Endothelial cell of umbilical vein (primary cell): ENCODE measurements at regions not wholly inside any gene's neighbourhood (a gene's known extent, or its start where the extent isn't known, plus 50 kb on each side); places are given as distances from the start of the nearest gene placed in this dataset.

Source experiments
- BruUV-seq: library from RNA; stranded (reverse); fragments of 400-500 nt; replicated peaks from 2 replicates; lab custom pipeline; 2021; lab: Mats Ljungman, UMichigan
- CTCF ChIA-PET: fragments of 300-600, 350-600 bp; sonication (Branson Sonifier 250); formaldehyde crosslinking; loops from one replicate; lab custom pipeline; 2021; ENCODE audit warnings: antibody characterized with exemption, inconsistent platforms; lab: Charles Lee
- POLR2A ChIA-PET: fragments of 300-600, 350-600 bp; sonication (Branson Sonifier 250); formaldehyde crosslinking; loops from one replicate; lab custom pipeline; 2021; ENCODE audit warnings: antibody characterized with exemption, inconsistent platforms; lab: Charles Lee
- DNase-seq: peaks from one replicate; pipeline ENCODE4 v3.0.0-alpha.2; 2011; ENCODE audit warnings: low read depth, low spot score
- FAIRE-seq: peaks from 2 replicates; lab custom pipeline; 2011; peaks lifted over from hg19 to GRCh38; lab: Jason Lieb, UNC
- H2AFZ ChIP-seq: 2 replicates; pipeline ENCODE4 v1.6.0; 2012; ENCODE audit warnings: low read depth, low read length, control low read depth, inconsistent platforms
- H3K27ac ChIP-seq: 2 replicates; pipeline ENCODE4 v1.5.1; 2011; ENCODE audit warnings: low read depth, mild to moderate bottlenecking, control low read depth, low read length, moderate library complexity; ENCODE audit not compliant: insufficient read depth
- H3K27me3 ChIP-seq, 2 experiments: 2 replicates each; pipeline versions ENCODE4 v1.6.0 to v1.6.1; 2011; ENCODE audit warnings: low read length in 2 of 2, mixed read lengths in 1 of 2; ENCODE audit not compliant: control insufficient read depth in 2 of 2, insufficient read depth in 2 of 2
- H3K36me3 ChIP-seq, 2 experiments: 2 replicates in 1 of 2; 3 replicates in 1 of 2; pipeline ENCODE4 v1.5.1; 2011; ENCODE audit warnings: low read length in 2 of 2, mild to moderate bottlenecking in 1 of 2, moderate library complexity in 1 of 2; ENCODE audit not compliant: control insufficient read depth in 2 of 2, insufficient read depth in 2 of 2; ENCODE audit errors: extremely low read depth in 1 of 2
- H3K4me1 ChIP-seq: 3 replicates; pipeline ENCODE4 v1.5.1; 2011; ENCODE audit warnings: mild to moderate bottlenecking, low read length; ENCODE audit not compliant: control insufficient read depth, insufficient read depth; ENCODE audit errors: extremely low read depth
- H3K4me2 ChIP-seq: 2 replicates; pipeline ENCODE4 v1.6.1; 2011; ENCODE audit warnings: low read length, control low read depth, mixed read lengths; ENCODE audit not compliant: insufficient read depth
- H3K4me3 ChIP-seq, 3 experiments: fragments of 200-600 bp in 1 of 3; sonication (generic), shearing (Covaris generic) in 1 of 3; replicated peaks in 1 of 3; 2 replicates each; pipeline ENCODE4 v1.5.1; 2011 to 2016; ENCODE audit warnings: control low read depth in 3 of 3, low read length in 3 of 3, mild to moderate bottlenecking in 2 of 3, inconsistent platforms in 1 of 3, low read depth in 1 of 3, moderate library complexity in 1 of 3; ENCODE audit not compliant: insufficient read depth in 1 of 3
- H3K79me2 ChIP-seq: 2 replicates; pipeline ENCODE4 v1.6.0; 2012; ENCODE audit warnings: low read length, inconsistent platforms; ENCODE audit not compliant: control insufficient read depth, insufficient read depth
- H3K9ac ChIP-seq: replicated peaks from 2 replicates; pipeline ENCODE3; 2011; ENCODE audit warnings: low read length, control low read depth; ENCODE audit not compliant: insufficient read depth; ENCODE audit errors: extremely low read depth
- H3K9me1 ChIP-seq: replicated peaks from 3 replicates; pipeline ENCODE4 v1.6.0; 2011; ENCODE audit warnings: mild to moderate bottlenecking, low read length; ENCODE audit not compliant: control insufficient read depth, insufficient read depth; ENCODE audit errors: extremely low read depth
- H3K9me3 ChIP-seq: replicated peaks from 2 replicates; pipeline ENCODE4 v1.5.1; 2012; ENCODE audit warnings: low read length, inconsistent platforms; ENCODE audit not compliant: control insufficient read depth, insufficient read depth
- H4K20me1 ChIP-seq: replicated peaks from 2 replicates; pipeline ENCODE3; 2011; ENCODE audit warnings: mild to moderate bottlenecking, low read length; ENCODE audit not compliant: control insufficient read depth, insufficient read depth; ENCODE audit errors: extremely low read depth
- CTCF ChIP-seq, 2 donors: IDR thresholded peaks; 1 replicate in 1 of 2; 2 replicates in 1 of 2; pipeline ENCODE4 v1.5.1; 2011; ENCODE audit warnings: low read length in 2 of 2, mild to moderate bottlenecking in 2 of 2, moderate library complexity in 2 of 2, control low read depth in 1 of 2, inconsistent platforms in 1 of 2, low read depth in 1 of 2; ENCODE audit not compliant: insufficient read depth in 1 of 2; ENCODE audit errors: extremely low read depth in 1 of 2
- EZH2 ChIP-seq: IDR thresholded peaks from 2 replicates; pipeline ENCODE4 v1.6.1; 2012; ENCODE audit warnings: borderline replicate concordance, low read depth, mild to moderate bottlenecking, moderate library complexity, low read length, inconsistent platforms; ENCODE audit not compliant: severe bottlenecking
- FOS ChIP-seq: IDR thresholded peaks from 2 replicates; pipeline ENCODE4 v1.6.1; 2011; ENCODE audit warnings: mild to moderate bottlenecking, low read length, moderate library complexity, borderline replicate concordance; ENCODE audit not compliant: insufficient read depth
- GATA2 ChIP-seq: IDR thresholded peaks from 2 replicates; pipeline ENCODE4 v1.7.0; 2011; ENCODE audit warnings: low read depth, mild to moderate bottlenecking, moderate library complexity, mixed read lengths, low read length; ENCODE audit not compliant: insufficient read length, insufficient read depth
- JUN ChIP-seq: IDR thresholded peaks from 2 replicates; pipeline ENCODE4 v1.6.1; 2011; ENCODE audit warnings: borderline replicate concordance, low read depth; ENCODE audit not compliant: insufficient read length, insufficient read depth
- MAX ChIP-seq: IDR thresholded peaks from 2 replicates; pipeline ENCODE4 v1.6.1; 2011; ENCODE audit not compliant: insufficient read depth, insufficient read length
- MYC ChIP-seq: IDR thresholded peaks from one replicate; pipeline ENCODE4 v1.6.1; 2011; ENCODE audit warnings: mild to moderate bottlenecking, low read depth, low read length
- POLR2A ChIP-seq: IDR thresholded peaks from 2 replicates; pipeline ENCODE4 v1.6.1; 2012; ENCODE audit warnings: low read depth, mild to moderate bottlenecking, control low read depth, low read length
- POLR2AphosphoS5 ChIP-seq: IDR thresholded peaks from 2 replicates; pipeline ENCODE4 v1.6.1; 2012; ENCODE audit warnings: low read depth, mild to moderate bottlenecking, control low read depth, low read length, moderate library complexity; ENCODE audit not compliant: insufficient read depth
- dilution Hi-C: fragments of 300-500 bp; cut with MboI; formaldehyde crosslinking; loops from one replicate; pipeline ENCODE4 v1.15.0; 2019; ENCODE audit warnings: low sequenced_read_pairs; ENCODE audit not compliant: extremely low pct_ligation_motif_present
- intact Hi-C: fragments of 100-400 bp; cut with micrococcal nuclease; formaldehyde crosslinking; loops from one replicate; pipeline ENCODE4 v1.10.0; 2022

- no TSS peak for BruUV-seq
- Histone ChIP-seq H3K4me3 (no peak overlapping the region), H2AFZ (no peak overlapping the region), H3K9me1 (no peaks in the 10 kb centered on the region), H3K79me2 (no peaks in the 10 kb centered on the region), H3K36me3 (no peaks in the 10 kb centered on the region), H4K20me1 (no peaks in the 10 kb centered on the region), H3K27me3 (no peaks in the 10 kb centered on the region), H3K4me1 (no peaks in the 10 kb centered on the region), H3K9ac (no peak overlapping the region), H3K9me3 (no peaks in the 10 kb centered on the region), H3K27ac (no peak overlapping the region), H3K4me2 (no peak overlapping the region)
- dilution Hi-C loops (no loop called here), intact Hi-C loops (no loop called here)
- no peak for TF ChIP-seq CTCF (IDR thresholded peaks at IDR 0.05; ENCODE audit: extremely low read depth in 1 of 2, insufficient read depth in 1 of 2, low read depth in 1 of 2, low read length in 2 of 2)
- no peak for TF ChIP-seq MAX
- TF ChIP-seq GATA2 = no peak
- TF ChIP-seq FOS = no peak
- TF ChIP-seq POLR2A = no peak
- TF ChIP-seq JUN = no peak
- no peak for TF ChIP-seq POLR2AphosphoS5
- TF ChIP-seq EZH2 = no peak
- TF ChIP-seq MYC = no peak
- POLR2A ChIA-PET = no interaction called here
- CTCF ChIA-PET = no interaction called here
- DNase-seq (no peak), FAIRE-seq (no peak)
Measured at GRCh38 chr2:31675485-31675901, 94.8 kb upstream of the SRD5A2 start.
